Putamen (tissue), 1 donor: ENCODE measurements at regions not wholly inside any gene's neighbourhood (a gene's known extent, or its start where the extent isn't known, plus 50 kb on each side); places are given as distances from the start of the nearest gene placed in this dataset.

Experiments
- DNase-seq: peaks from one replicate; pipeline ENCODE4 v3.0.0-alpha.2; 2016; ENCODE audit warnings: low spot score

DNA sequence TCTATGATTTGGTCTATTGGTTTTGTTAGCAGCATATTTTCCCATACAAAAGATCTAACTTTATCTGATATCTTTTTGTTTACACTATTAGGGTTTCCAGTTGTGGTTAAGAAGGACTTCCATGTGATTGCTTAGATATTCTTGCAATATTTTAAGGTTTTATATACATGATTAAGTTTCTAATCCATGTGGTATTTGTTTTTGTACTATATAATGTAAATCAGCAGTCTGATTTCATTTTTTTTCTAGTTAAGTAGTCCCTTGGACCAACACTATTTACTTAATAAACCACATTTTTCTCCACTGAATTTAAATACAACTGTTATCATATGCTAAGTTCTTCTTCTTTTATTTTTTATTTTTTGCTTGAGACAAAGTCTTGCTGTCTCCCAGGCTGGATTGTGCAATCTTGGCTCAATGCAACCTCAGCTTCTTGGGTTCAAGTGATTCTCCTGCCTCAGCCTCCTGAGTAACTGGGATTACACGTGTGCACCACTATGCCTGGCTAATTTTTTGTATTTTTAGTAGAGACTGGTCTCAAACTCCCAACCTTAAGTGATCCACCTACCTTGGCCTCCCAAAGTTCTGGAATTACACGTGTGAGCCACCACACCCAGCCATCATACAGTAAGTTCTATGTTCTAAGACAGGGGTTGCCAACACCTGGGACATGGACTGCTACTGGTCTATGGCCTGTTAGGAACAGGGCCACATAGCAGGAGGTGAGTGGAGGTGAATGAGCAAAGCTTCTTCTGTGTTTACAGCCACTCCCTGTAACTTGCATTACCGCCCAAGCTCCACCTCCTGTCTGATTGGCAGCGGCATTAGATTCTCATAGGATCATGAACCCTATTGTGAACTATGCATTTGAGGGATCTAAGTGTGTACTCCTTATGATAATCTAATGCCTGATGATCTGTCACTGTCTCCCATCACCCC lies 58.5 kb upstream of the RAB27B start:
- no peak for DNase-seq

DNA sequence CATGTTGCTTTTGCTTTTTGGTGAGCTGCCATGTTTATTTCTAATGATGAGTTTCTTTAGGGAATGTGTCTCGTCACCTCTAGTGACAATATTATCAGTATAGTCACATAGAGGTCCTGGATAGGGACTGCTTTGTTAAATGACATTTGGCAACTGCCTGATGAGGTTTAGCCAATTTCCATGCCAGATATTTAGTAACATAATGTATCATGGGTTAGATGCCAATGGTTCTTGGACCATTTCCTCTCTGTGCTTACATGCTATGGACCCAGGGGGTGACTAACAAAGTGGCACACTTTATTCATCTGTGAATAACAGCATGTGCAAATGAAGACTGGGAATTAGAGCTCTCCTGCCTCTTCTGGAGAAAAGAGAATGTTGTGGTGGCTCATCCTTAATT lies 56.2 kb upstream of the RAB27B start:
- DNase-seq = no peak

DNA sequence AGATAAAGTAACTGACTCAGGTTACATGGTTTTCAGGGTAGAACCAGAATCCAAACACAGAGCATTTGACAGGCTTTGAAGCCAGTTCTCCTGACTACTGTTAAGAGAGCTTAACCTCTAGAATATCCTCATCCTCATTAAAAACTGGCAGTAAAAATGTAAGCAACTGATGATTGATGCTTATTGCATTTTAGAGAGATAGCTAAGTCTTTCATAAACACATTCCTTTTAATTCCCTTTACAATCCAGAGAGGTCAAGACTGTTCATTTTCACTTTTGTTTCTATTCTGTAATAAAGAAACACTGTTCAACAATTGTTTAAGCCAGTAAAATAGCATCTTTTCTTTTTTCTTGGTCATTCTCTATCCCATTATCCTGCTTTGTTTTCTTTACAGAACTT lies 53.9 kb upstream of the RAB27B start:
- no peak for DNase-seq

DNA sequence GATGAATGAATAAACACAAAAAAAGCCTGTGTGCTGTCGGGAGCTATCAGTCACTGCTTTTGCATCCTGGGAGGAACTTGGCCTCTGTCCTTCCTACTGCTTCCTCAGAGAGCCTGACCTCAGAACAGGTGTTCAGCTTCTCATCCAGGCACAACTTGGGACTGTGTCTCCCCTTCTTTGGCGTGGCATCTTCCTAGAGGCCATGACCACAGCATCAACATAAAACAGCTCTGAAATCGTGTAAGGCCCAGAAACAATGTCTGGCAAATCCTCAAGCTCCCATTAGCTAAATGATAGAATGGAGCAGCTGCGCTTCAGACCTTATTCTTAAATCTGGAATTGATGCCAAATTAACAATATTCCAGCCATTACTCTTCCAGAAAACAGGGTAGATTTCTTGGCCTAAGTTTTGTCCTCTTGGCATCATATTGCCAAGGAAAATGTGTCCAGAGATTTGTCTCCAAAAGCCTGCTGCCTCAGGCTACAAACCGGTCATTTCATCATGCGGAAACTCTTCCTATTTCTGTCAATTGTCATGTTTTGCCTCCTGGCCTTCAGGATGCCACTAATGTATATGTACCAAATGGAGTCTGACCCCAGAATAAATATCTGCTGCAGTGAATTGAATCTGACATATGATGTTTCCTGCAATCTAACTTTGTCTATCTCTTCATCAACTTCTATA lies 53.2 kb upstream of the RAB27B start:
- no peak for DNase-seq

DNA sequence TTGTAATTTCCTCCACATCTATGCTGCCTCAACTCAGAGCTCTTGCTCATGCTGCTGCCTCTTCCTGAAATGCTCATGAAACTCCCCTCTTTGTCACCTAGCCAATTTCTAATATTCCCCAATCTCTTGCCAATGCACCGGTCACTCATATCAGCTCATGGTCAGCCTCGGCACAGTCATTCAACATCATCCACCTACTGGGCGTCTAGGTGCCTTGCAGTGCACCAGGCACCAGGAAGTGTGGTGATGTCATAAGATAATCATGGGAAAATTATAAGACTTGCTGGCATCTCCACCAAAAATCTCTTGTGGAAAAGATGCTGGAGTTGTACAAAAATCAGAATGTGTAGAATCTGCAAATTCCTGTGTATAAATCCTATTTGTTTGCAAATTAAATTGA lies 52.6 kb upstream of the RAB27B start:
- no peak for DNase-seq

DNA sequence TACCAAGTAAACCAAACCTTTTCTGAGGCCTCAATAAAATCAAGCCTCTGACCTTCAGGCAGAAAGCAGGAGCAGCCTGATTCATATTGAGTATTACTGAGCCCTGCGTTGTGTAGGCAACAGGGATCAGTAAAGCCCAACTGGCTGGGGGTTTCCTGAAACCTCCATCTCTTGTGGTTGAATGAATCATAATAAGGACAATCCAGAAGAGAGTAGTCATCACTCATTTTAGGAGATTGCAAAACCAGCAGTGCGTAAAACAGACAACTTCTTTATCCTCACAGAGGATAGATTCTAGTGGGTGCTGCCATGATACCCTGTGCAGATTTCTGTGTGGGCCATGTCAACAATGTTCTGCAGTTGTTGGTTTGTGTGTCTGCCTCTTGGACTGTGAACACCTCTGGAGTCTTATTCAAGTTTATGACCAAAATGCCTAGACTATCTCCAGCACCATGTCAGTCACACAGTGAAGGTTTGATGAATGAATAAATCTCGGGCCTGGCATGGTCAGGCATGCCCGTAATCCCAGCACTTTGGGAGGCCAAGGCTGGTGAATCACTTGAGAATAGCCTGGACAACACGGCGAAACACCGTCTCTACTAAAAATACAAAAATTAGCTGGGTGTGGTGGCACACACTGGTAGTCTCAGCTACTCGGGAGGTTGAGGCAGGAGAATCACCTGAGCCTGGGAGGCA lies 51.8 kb upstream of the RAB27B start:
- no peak for DNase-seq

DNA sequence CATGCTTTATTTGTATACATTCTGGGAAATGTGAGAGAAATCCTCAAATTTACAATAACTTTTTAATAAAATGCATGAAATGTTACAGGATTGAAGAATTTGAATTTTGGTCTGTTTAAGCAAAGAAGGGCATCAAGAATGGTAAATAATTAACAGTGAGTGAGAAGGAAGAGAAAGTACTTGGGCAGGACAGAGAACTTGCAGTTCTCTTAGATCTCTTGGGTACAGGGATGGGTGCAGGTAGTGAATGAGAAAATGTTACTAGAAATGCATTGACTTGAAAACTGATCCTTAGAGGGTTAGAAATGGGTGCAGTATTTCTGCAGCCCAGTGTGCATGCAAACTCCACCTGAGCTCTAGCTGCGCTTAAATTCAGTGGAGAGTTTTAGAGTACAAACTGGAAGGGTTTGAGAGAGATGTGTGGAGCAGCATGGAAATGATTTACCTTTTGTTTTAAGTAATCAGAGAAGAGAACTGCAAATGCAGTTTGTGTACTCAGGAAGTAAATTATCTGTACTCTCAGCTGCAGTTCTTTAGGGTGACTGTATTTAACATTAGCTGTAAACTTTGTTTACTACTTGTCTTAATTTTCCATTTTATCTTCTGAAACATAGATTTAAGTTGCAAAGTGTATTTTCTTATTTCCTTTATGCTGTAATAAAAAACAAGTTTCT lies 51.0 kb upstream of the RAB27B start:
- no peak for DNase-seq

DNA sequence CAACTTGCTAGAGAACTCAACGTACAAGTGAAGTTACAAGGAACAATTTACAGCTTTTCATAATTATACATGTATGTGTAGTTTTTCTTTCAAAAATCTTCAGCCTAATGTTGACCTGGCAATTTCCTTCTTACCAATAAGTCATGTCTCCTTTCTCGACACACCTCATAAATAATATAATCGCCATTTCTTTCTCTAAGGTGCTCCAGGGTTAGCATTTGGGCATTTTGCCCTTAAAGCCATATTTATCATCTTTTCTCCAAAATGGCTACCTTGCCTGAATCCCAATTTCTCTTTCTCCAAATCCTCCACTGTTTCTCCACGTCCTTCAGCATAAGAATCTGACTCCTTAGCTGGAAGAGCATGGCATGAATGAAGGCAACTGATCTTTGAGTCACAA lies 50.3 kb upstream of the RAB27B start:
- DNase-seq = no peak
